ENCODE measurements at regions not wholly inside any gene's neighbourhood (a gene's known extent, or its start where the extent isn't known, plus 50 kb on each side); places are given as distances from the start of the nearest gene placed in this dataset.

DNA sequence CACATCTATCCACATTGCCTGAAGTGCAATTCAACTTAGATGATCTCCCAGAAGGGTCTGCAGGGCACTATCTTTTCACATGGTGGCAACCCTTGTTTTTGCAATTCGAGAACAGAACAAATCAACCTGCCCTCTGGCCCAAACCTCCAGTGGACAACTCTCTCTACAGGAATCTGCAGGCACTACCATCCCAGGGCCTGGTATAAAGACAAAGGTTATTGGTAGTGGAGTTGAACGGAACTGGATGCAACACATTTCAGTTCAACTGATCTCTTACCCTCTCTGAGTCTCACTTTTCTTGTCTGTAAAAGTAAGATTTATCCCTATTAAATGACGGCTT lies 153.2 kb upstream of the EGFLAM start:
- TF ChIP-seq, protein P1, sequence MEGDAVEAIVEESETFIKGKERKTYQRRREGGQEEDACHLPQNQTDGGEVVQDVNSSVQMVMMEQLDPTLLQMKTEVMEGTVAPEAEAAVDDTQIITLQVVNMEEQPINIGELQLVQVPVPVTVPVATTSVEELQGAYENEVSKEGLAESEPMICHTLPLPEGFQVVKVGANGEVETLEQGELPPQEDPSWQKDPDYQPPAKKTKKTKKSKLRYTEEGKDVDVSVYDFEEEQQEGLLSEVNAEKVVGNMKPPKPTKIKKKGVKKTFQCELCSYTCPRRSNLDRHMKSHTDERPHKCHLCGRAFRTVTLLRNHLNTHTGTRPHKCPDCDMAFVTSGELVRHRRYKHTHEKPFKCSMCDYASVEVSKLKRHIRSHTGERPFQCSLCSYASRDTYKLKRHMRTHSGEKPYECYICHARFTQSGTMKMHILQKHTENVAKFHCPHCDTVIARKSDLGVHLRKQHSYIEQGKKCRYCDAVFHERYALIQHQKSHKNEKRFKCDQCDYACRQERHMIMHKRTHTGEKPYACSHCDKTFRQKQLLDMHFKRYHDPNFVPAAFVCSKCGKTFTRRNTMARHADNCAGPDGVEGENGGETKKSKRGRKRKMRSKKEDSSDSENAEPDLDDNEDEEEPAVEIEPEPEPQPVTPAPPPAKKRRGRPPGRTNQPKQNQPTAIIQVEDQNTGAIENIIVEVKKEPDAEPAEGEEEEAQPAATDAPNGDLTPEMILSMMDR (IDR thresholded peaks at IDR 0.05), result no peak
- no peak for TF ChIP-seq ZFX (IDR thresholded peaks at IDR 0.05; ENCODE audit: borderline replicate concordance)

Data from 22Rv1 (cell line).